ENCODE measurements at regions not wholly inside any gene's neighbourhood (a gene's known extent, or its start where the extent isn't known, plus 50 kb on each side); places are given as distances from the start of the nearest gene placed in this dataset.

DNA sequence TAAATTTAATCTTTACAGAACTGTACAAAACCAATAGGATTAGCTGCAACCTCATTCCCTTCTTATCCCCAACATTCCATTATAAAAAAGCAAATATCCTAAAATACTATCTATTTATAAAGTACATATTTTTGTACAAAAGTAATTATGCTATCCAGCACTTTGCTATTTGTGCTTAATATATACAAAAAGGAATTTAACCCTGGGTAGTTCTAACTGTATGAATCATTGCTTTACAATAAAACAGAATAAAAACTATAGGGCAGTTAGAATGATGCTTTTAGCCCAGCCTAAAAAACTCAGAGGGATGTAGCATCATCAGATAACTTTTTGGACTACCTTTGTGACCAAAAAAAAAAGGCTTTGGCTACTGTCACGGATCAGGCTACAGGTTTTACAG is 49.9 kb upstream of the KLHL31 start:
- Histone ChIP-seq H3K36me3 (replicated peaks in 1 of 2) (no peaks in the 10 kb centered on the region), H3K9me3 (replicated peaks in 1 of 3) (no peaks in the 10 kb centered on the region), H3K4me1 (replicated peaks in 1 of 2) (no peaks in the 10 kb centered on the region), H3K4me3 (no peak overlapping the region), H3K27ac (no peak overlapping the region), H3K27me3 (no peaks in the 10 kb centered on the region)
- WGBS, 4 donors, result 73 to 84% (median 77%) methylated on average over 1 of the region's 1 CpG
- intact Hi-C loops (cut with DNase I), result no loop called here
- TF ChIP-seq, protein P1, sequence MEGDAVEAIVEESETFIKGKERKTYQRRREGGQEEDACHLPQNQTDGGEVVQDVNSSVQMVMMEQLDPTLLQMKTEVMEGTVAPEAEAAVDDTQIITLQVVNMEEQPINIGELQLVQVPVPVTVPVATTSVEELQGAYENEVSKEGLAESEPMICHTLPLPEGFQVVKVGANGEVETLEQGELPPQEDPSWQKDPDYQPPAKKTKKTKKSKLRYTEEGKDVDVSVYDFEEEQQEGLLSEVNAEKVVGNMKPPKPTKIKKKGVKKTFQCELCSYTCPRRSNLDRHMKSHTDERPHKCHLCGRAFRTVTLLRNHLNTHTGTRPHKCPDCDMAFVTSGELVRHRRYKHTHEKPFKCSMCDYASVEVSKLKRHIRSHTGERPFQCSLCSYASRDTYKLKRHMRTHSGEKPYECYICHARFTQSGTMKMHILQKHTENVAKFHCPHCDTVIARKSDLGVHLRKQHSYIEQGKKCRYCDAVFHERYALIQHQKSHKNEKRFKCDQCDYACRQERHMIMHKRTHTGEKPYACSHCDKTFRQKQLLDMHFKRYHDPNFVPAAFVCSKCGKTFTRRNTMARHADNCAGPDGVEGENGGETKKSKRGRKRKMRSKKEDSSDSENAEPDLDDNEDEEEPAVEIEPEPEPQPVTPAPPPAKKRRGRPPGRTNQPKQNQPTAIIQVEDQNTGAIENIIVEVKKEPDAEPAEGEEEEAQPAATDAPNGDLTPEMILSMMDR (IDR thresholded peaks at IDR 0.05), result no peak
- TF ChIP-seq POLR2A (IDR thresholded peaks at IDR 0.05), result no peak
- DNase-seq, result no peak
